Lower leg skin (tissue), 4 donors: ENCODE measurements at regions not wholly inside any gene's neighbourhood (a gene's known extent, or its start where the extent isn't known, plus 50 kb on each side); places are given as distances from the start of the nearest gene placed in this dataset.

Experiments
- DNase-seq, 2 donors: peaks; one replicate each; pipeline ENCODE4 v3.0.0-alpha.2; 2019; ENCODE audit warnings: low spot score in 2 of 2
- H3K4me3 ChIP-seq: fragments of 200-600 bp; sonication (generic); 2 replicates; pipeline ENCODE4 v1.5.1; 2017; ENCODE audit warnings: mild to moderate bottlenecking, low read depth; ENCODE audit not compliant: poor library complexity, severe bottlenecking
- POLR2A ChIP-seq, 2 donors: fragments of 450-650 bp; IDR thresholded peaks; one replicate each; pipeline ENCODE4 v1.6.1; 2016 to 2017; ENCODE audit warnings: antibody characterized with exemption in 2 of 2, mild to moderate bottlenecking in 1 of 2, moderate library complexity in 1 of 2
- WGBS, 2 donors: methylation state at CpG; one replicate each; pipeline ENCODE4 v1.1.5; 2018; 5-methylcytosine and 5-hydroxymethylcytosine counted together
- intact Hi-C: fragments of 100-400 bp; cut with DNase I; formaldehyde crosslinking; loops from one replicate; pipeline ENCODE4 v1.15.0; 2023; ENCODE audit warnings: low total_unique reads
- TF ChIP-seq, protein P1 (sequence below), 3 donors: fragments of 450-650 bp; IDR thresholded peaks; one replicate each; pipeline ENCODE4 v1.5.1; 2016; ENCODE audit warnings: antibody characterized with exemption in 3 of 3, mild to moderate bottlenecking in 3 of 3, moderate library complexity in 2 of 3

- 62 to 76% methylated on average over 4 of the region's 4 CpGs for WGBS, 2 donors
Measured at GRCh38 chr3:110612045-110612444, 459.6 kb upstream of the NECTIN3 start.

DNA sequence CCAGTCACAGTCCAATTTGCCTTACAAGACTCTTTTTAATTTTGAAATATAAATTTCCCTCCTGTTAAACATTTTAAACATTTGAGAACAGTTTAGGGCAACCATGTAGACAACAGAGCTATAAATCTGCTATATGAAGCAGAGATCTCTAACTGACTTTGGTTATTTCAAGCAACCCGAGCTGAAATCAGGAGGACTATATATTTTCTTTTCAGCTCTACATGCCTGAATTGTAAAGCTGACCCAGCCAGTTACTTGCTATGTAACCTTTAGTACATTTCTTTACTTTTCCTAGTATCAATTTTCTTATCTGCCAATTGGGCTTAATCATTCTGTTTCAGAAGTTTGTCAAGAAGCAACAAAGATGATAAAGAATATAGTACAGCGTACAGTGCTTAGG, 457.4 kb upstream of the NECTIN3 start:
- TF ChIP-seq POLR2A (IDR thresholded peaks at IDR 0.05), result no peak
- TF ChIP-seq, protein P1, sequence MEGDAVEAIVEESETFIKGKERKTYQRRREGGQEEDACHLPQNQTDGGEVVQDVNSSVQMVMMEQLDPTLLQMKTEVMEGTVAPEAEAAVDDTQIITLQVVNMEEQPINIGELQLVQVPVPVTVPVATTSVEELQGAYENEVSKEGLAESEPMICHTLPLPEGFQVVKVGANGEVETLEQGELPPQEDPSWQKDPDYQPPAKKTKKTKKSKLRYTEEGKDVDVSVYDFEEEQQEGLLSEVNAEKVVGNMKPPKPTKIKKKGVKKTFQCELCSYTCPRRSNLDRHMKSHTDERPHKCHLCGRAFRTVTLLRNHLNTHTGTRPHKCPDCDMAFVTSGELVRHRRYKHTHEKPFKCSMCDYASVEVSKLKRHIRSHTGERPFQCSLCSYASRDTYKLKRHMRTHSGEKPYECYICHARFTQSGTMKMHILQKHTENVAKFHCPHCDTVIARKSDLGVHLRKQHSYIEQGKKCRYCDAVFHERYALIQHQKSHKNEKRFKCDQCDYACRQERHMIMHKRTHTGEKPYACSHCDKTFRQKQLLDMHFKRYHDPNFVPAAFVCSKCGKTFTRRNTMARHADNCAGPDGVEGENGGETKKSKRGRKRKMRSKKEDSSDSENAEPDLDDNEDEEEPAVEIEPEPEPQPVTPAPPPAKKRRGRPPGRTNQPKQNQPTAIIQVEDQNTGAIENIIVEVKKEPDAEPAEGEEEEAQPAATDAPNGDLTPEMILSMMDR (IDR thresholded peaks at IDR 0.05), result no peak
- intact Hi-C loops, result no loop called here
- H3K4me3 ChIP-seq, result no peak overlapping the region
- 57 to 69% methylated on average over 2 of the region's 2 CpGs for WGBS, 2 donors
- no peak for DNase-seq

More at GRCh38 chr3:110612045-110612444, 459.6 kb upstream of the NECTIN3 start:
- no peak for TF ChIP-seq POLR2A (IDR thresholded peaks at IDR 0.05)
- TF ChIP-seq, protein P1 (IDR thresholded peaks at IDR 0.05), result no peak
- intact Hi-C loops, result no loop called here
- DNase-seq, result no peak
- H3K4me3 ChIP-seq, result no peak overlapping the region

DNA sequence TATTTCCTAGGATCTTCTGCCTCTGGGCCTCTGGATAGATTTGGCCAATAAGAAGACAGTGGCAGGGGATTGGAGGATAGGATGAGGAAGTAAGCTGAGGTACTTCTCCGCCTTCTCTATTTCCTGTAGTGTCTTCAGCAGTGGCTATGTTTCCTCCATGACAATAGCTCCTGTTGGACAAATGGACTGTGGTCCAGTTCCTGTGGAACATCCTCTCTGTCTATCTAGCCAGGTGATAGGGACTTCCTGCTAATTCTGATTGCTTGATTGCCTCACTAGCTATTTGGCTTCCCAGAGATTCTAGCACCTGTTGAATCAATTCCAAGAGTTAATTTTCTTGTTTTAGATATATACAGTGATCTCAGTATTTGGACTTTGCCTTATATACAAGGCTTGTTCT, 456.2 kb upstream of the NECTIN3 start:
- 90 to 93% methylated on average over 1 of the region's 1 CpG for WGBS, 2 donors
- intact Hi-C loops, result no loop called here
- TF ChIP-seq POLR2A (IDR thresholded peaks at IDR 0.05), result no peak
- TF ChIP-seq, protein P1 (IDR thresholded peaks at IDR 0.05), result no peak
- no peak for DNase-seq
- H3K4me3 ChIP-seq, result no peak overlapping the region

GRCh38 chr3:110618512-110619226, 452.9 kb upstream of the NECTIN3 start:
- no peak for DNase-seq
- intact Hi-C loops, result no loop called here
- 75 to 82% methylated on average over 2 of the region's 2 CpGs for WGBS, 2 donors
- H3K4me3 ChIP-seq, result no peak overlapping the region
- TF ChIP-seq, protein P1 (IDR thresholded peaks at IDR 0.05), result no peak
- TF ChIP-seq POLR2A (IDR thresholded peaks at IDR 0.05), result no peak

DNA sequence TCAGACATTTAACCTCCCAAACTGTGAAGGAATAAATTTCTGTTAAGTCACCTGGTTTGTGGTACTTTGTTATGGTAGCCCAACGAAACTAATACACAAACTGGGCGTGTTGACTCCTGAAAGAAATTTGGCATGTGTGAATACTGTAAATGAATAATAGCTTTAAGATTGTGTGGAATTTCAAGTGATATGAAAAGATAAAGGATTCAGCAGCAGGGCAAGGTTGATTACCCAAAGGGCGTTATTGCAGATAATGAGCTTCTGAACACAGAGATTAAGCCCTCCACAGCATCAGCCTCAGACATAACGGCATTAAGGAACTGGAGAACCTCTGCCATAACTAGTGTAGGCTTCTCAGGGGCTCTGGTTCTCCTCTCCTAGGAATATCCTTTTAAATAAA, 451.5 kb upstream of the NECTIN3 start:
- 37 to 38% methylated on average over 4 of the region's 4 CpGs for WGBS, 2 donors
- intact Hi-C loops, result no loop called here
- no peak for DNase-seq

More for the DNA sequence above, 451.5 kb upstream of the NECTIN3 start:
- no peak overlapping the region for H3K4me3 ChIP-seq
- TF ChIP-seq POLR2A (IDR thresholded peaks at IDR 0.05), result no peak
- TF ChIP-seq, protein P1 (IDR thresholded peaks at IDR 0.05), result no peak
